ENCODE measurements at regions not wholly inside any gene's neighbourhood (a gene's known extent, or its start where the extent isn't known, plus 50 kb on each side); places are given as distances from the start of the nearest gene placed in this dataset.

DNA sequence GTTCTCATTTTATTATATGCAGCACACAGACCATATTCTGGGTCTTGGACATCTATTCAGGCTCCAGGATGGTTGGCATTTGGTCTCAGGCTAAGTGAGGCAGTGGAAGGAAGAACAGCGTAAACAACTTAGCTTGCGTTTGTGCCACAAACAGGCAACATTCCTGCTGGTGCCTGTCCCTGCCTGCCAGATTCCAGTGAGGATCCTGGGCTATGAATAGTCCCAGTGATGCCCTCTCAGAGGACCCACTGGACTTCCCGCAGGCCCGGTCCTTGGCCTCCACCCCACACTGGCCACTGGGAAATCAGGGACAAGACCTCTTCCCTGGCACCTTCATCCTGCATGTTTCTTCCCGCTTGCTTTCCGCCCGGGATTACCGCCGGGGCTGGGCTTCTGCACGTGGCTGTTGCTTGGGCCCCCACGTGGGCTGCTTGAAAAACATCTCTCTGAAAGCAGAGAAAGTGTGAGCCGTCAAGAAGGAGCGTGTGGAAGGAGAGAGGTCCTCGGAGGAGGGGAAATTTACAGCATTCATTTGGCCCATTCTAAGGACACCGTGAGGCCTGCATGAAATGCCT is 145.1 kb upstream of the WNT4 start:
- no peaks in the 10 kb centered on the region for H3K36me3 ChIP-seq (ENCODE audit: control insufficient read depth, insufficient read depth, low read length)
- DNase-seq (ENCODE audit: low read depth): peak; percentile 35
- no peak for FAIRE-seq
- no peak overlapping the region for H3K4me3 ChIP-seq (ENCODE audit: low read depth, low read length)
- H3K27me3 ChIP-seq (ENCODE audit: control insufficient read depth, insufficient read depth, low read length): no peaks in the 10 kb centered on the region
- TF ChIP-seq CTCF (IDR thresholded peaks at IDR 0.05; ENCODE audit: insufficient read depth, low read length, severe bottlenecking): no peak

DNA sequence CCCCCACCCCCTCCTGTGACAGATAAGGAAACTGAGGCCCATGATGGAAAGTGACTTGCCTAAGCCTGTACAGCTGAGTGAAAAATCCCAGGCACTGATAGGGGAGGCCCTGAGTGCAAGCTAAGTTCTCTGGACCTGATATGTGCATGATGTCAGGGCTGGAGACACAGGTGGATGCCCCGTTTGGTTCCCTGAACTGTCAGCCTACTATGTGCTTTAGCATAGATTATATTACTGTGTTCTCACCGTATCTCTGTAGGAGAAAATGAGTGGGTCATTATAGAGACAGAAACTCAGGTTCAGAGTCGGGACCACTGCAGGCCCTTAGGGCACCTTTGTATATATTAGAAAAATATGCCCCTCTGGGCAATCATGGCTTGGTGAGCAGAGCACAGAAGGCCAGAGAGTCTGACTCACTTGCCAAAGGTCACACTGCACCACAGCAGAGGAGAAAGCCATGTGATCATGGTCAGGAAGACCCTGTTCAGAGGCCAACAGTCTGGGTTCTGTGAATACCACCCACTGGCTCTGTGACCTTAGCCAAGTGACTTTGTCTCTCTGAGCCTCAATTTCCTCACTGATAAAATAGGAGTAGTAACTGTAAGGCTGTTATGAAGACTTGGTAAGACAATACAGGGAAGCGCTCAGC is 145.8 kb upstream of the WNT4 start:
- FAIRE-seq (no peak), DNase-seq (ENCODE audit: low read depth) (no peak)
- Histone ChIP-seq H3K36me3 (ENCODE audit: control insufficient read depth, insufficient read depth, low read length) (no peaks in the 10 kb centered on the region), H3K4me3 (ENCODE audit: low read depth, low read length) (no peak overlapping the region), H3K27me3 (ENCODE audit: control insufficient read depth, insufficient read depth, low read length) (no peaks in the 10 kb centered on the region)
- TF ChIP-seq CTCF (IDR thresholded peaks at IDR 0.05; ENCODE audit: insufficient read depth, low read length, severe bottlenecking): no peak

DNA sequence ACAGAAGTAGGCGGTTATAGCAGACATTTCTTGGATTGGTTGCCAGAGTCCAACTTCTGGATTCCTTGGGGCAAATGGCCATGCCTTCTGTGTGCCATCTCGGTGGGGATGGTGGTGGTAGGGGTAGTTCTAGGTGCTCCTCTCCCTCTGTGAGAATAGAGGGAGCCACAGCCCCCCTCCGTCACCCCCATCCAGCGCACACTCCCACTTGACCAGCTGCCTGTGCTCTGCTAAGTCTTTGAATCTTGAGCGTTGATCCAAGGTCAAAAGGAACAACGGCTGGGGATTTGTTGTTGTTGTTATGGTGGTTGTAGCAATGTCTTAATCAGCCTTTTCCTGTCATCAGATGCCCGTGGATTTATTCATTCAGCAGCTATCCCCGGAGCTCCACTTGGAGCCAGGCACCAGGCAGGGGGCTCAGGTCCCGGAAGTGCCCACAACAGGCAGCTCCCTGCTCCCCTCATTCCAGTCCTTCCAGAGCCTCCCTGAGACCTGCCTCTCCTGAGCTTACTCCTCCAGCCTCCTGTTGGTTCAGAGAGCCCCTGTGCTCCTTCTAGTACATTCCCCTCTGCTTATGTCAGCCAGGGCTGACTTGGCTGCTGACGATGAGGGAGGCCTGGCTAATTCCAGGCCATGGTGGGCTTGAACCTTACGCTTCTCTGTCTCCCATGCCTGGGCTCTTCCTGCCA is 146.6 kb upstream of the WNT4 start:
- Histone ChIP-seq H3K36me3 (ENCODE audit: control insufficient read depth, insufficient read depth, low read length) (no peaks in the 10 kb centered on the region), H3K4me3 (ENCODE audit: low read depth, low read length) (no peak overlapping the region), H3K27me3 (ENCODE audit: control insufficient read depth, insufficient read depth, low read length) (no peaks in the 10 kb centered on the region)
- DNase-seq (ENCODE audit: low read depth) (no peak), FAIRE-seq (peak; percentile 82)
- TF ChIP-seq CTCF (IDR thresholded peaks at IDR 0.05; ENCODE audit: insufficient read depth, low read length, severe bottlenecking): no peak

DNA sequence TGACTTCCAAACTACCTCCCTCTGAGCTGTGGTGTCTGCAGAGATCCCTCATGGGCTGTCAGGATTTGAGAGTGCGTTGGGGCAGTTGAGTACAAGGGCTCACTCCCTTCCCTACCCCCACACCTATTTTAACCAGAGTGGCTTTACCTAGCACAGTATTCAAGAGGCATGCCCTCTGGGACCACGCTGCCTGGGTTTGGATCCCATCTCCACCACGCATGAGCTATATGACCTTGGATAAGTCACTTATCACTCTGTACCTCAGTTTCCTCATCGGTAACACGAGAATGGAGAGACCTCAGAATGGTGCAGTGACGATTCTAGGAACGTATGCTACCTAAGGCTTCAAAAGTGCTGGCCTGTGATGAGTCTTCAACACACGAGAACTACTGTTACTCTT is 147.3 kb upstream of the WNT4 start:
- Histone ChIP-seq H3K4me3 (ENCODE audit: low read depth, low read length) (no peak overlapping the region), H3K27me3 (ENCODE audit: control insufficient read depth, insufficient read depth, low read length) (no peaks in the 10 kb centered on the region), H3K36me3 (ENCODE audit: control insufficient read depth, insufficient read depth, low read length) (no peaks in the 10 kb centered on the region)
- no peak for TF ChIP-seq CTCF (IDR thresholded peaks at IDR 0.05; ENCODE audit: insufficient read depth, low read length, severe bottlenecking)
- DNase-seq (ENCODE audit: low read depth) (no peak), FAIRE-seq (peak; percentile 58)

DNA sequence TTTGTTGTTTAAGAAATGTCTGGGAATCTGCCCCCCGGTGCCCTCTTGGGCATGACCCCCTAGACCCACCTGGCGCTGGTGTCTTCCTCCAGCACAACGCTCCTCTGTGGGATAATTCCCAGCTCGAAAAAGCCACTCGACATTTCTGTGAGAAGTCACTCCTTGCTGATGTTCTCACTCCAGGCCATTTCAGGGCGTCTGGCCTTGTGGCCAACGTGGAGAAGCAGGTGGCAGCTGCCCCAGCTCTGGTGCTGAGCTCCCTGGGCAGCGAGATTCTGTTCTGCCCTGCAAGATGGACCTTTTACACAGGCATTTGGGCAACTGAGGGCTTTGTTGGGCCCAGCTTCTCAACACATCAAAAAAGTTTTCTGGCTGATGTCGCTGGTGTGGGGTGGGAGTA is 147.7 kb upstream of the WNT4 start:
- no peak for DNase-seq (ENCODE audit: low read depth)
- no peak for FAIRE-seq

More for the DNA sequence above, 147.7 kb upstream of the WNT4 start:
- no peak for TF ChIP-seq CTCF (IDR thresholded peaks at IDR 0.05; ENCODE audit: insufficient read depth, low read length, severe bottlenecking)
- no peaks in the 10 kb centered on the region for H3K27me3 ChIP-seq (ENCODE audit: control insufficient read depth, insufficient read depth, low read length)
- H3K4me3 ChIP-seq (ENCODE audit: low read depth, low read length): no peak overlapping the region
- no peaks in the 10 kb centered on the region for H3K36me3 ChIP-seq (ENCODE audit: control insufficient read depth, insufficient read depth, low read length)
